GM12878 (cell line): ENCODE measurements at regions not wholly inside any gene's neighbourhood (a gene's known extent, or its start where the extent isn't known, plus 50 kb on each side); places are given as distances from the start of the nearest gene placed in this dataset.

Source experiments
- ATAC-seq: fragments of 200-7000 bp; cut with Tn5 transposase; 3 replicates; pipeline ENCODE4 v1.9.1; 2020; ENCODE audit warnings: mild to moderate bottlenecking, moderate library complexity
- BruUV-seq: library from RNA; stranded (reverse); fragments of 400-500 nt; replicated peaks from 2 replicates; lab custom pipeline; 2021; lab: Mats Ljungman, UMichigan
- CTCF ChIA-PET: fragments of 300-600 bp; sonication (Branson Sonifier 250); formaldehyde crosslinking; extraction: SDS; loops from one replicate; lab custom pipeline; 2021; ENCODE audit warnings: inconsistent platforms; lab: Yijun Ruan, JAX
- POLR2A ChIA-PET: fragments of 350-600 bp; formaldehyde crosslinking; extraction: SDS; loops from one replicate; lab custom pipeline; 2021; ENCODE audit warnings: inconsistent platforms; lab: Charles Lee
- RAD21 ChIA-PET: fragments of 300-600 bp; sonication (Branson Sonifier 250); formaldehyde crosslinking; loops from one replicate; lab custom pipeline; 2023; ENCODE audit warnings: antibody characterized with exemption; ENCODE audit not compliant: unreplicated experiment; lab: Charles Lee
- SMC1A ChIA-PET: fragments of 300-600 bp; sonication (Branson Sonifier 250); formaldehyde crosslinking; loops from one replicate; lab custom pipeline; 2023; ENCODE audit not compliant: unreplicated experiment, uncharacterized antibody; lab: Charles Lee
- DNase-seq: peaks from one replicate; pipeline ENCODE4 v3.0.0-alpha.2; 2011; ENCODE audit warnings: low read depth, low spot score
- FAIRE-seq: peaks from 3 replicates; lab custom pipeline; 2011; peaks lifted over from hg19 to GRCh38; lab: Jason Lieb, UNC
- H2AFZ ChIP-seq: 2 replicates; pipeline ENCODE4 v1.6.0; 2011; ENCODE audit warnings: low read depth, low read length, control low read depth; ENCODE audit not compliant: control insufficient read depth
- H3K27ac ChIP-seq: 2 replicates; pipeline ENCODE4 v1.5.1; 2011; ENCODE audit warnings: control low read depth; ENCODE audit not compliant: control insufficient read depth, insufficient read depth
- H3K27me3 ChIP-seq, 2 experiments: replicated peaks in 1 of 2; 2 replicates each; pipeline versions ENCODE4 v1.6.0 to v1.6.1; 2011; ENCODE audit warnings: low read length in 1 of 2; ENCODE audit not compliant: control insufficient read depth in 2 of 2, insufficient read depth in 2 of 2
- H3K36me3 ChIP-seq, 2 experiments: 2 replicates each; pipeline ENCODE4 v1.5.1; 2011; ENCODE audit warnings: low read length in 1 of 2; ENCODE audit not compliant: control insufficient read depth in 2 of 2, insufficient read depth in 2 of 2
- H3K4me1 ChIP-seq: 2 replicates; pipeline ENCODE4 v1.6.1; 2011; ENCODE audit warnings: mild to moderate bottlenecking, low read length, moderate library complexity, mixed read lengths; ENCODE audit not compliant: control insufficient read depth, insufficient read depth
- H3K4me2 ChIP-seq: 2 replicates; pipeline ENCODE4 v1.6.0; 2011; ENCODE audit warnings: control low read depth; ENCODE audit not compliant: control insufficient read depth, insufficient read depth
- H3K4me3 ChIP-seq: fragments of 200-600 bp; sonication (generic); 2 replicates; pipeline ENCODE4 v1.5.1; 2016
- H3K79me2 ChIP-seq: 2 replicates; pipeline ENCODE4 v1.6.0; 2011; ENCODE audit warnings: low read length; ENCODE audit not compliant: control insufficient read depth, insufficient read depth
- H3K9ac ChIP-seq: 2 replicates; pipeline ENCODE4 v1.8.0; 2011; ENCODE audit warnings: low read length, control low read depth, mixed read lengths; ENCODE audit not compliant: control insufficient read depth, insufficient read depth
- H3K9me3 ChIP-seq: replicated peaks from 3 replicates; pipeline ENCODE4 v1.5.1; 2011; ENCODE audit warnings: mild to moderate bottlenecking, low read length; ENCODE audit not compliant: control insufficient read depth, insufficient read depth
- H4K20me1 ChIP-seq: 2 replicates; pipeline ENCODE4 v1.6.0; 2011; ENCODE audit not compliant: control insufficient read depth, insufficient read depth
- ATF2 ChIP-seq: IDR thresholded peaks from 2 replicates; pipeline ENCODE4 v1.6.1; 2012; ENCODE audit warnings: low read length, inconsistent platforms
- ATF3 ChIP-seq: IDR thresholded peaks from 2 replicates; pipeline ENCODE4 v1.6.1; 2011; ENCODE audit warnings: low read depth, mild to moderate bottlenecking, low read length, moderate library complexity, borderline replicate concordance; ENCODE audit errors: extremely low read depth
- BCL11A ChIP-seq: IDR thresholded peaks from 2 replicates; pipeline ENCODE4 v1.6.1; 2011; ENCODE audit warnings: low read depth, low read length
- KDM1A ChIP-seq: fragments of 200-600 bp; sonication (generic); IDR thresholded peaks from 2 replicates; pipeline ENCODE4 v1.6.1; 2016; ENCODE audit warnings: borderline replicate concordance
- NKRF ChIP-seq: fragments of 450-650 bp; conservative IDR thresholded peaks from 2 replicates; pipeline ENCODE4 v1.6.1; 2017; ENCODE audit warnings: mild to moderate bottlenecking, moderate library complexity
- PBX3 ChIP-seq: IDR thresholded peaks from 2 replicates; pipeline ENCODE4 v1.6.1; 2011; ENCODE audit warnings: mild to moderate bottlenecking, low read depth, low read length, moderate library complexity; ENCODE audit not compliant: insufficient replicate concordance
- POLR2AphosphoS2 ChIP-seq: IDR thresholded peaks from 2 replicates; pipeline ENCODE4 v1.6.1; 2011; ENCODE audit warnings: low read depth, mild to moderate bottlenecking, low read length, improper control_type of control experiment, moderate library complexity
- POLR2AphosphoS5 ChIP-seq: IDR thresholded peaks from 2 replicates; pipeline ENCODE4 v1.6.1; 2011; ENCODE audit warnings: mild to moderate bottlenecking, low read length, inconsistent platforms
- RB1 ChIP-seq: fragments of 450-650 bp; formaldehyde crosslinking; IDR thresholded peaks from 2 replicates; pipeline ENCODE4 v1.6.1; 2017; ENCODE audit warnings: mild to moderate bottlenecking, borderline replicate concordance
- SREBF2 ChIP-seq: IDR thresholded peaks from 2 replicates; pipeline ENCODE4 v1.6.1; 2012; ENCODE audit warnings: mild to moderate bottlenecking, low read length
- TBL1XR1 ChIP-seq: IDR thresholded peaks from 2 replicates; pipeline ENCODE4 v1.6.1; 2012; ENCODE audit warnings: low read depth, low read length, improper control_type of control experiment
- ZBTB33 ChIP-seq: fragments of 450-650 bp; IDR thresholded peaks from 2 replicates; pipeline ENCODE4 v1.6.1; 2017; ENCODE audit warnings: mild to moderate bottlenecking
- ZBTB40 ChIP-seq: fragments of 450-650 bp; IDR thresholded peaks from 2 replicates; pipeline ENCODE4 v1.6.1; 2016; ENCODE audit warnings: mild to moderate bottlenecking, moderate library complexity, borderline replicate concordance
- WGBS: methylation state at CpG from one replicate; pipeline ENCODE4 v1.1.6; 2016; ENCODE audit warnings: low lambda C conversion rate; ENCODE audit not compliant: insufficient replicate concordance, insufficient coverage; ENCODE audit errors: missing lambda C conversion rate; 5-methylcytosine and 5-hydroxymethylcytosine counted together
- in situ Hi-C: fragments of 300-500 bp; cut with MboI; formaldehyde crosslinking; loops from 9 replicates; pipeline ENCODE4 v1.14.3; 2018; ENCODE audit warnings: mixed read lengths
- intact Hi-C: fragments of 100-400 bp; cut with micrococcal nuclease; formaldehyde crosslinking; loops from one replicate; pipeline ENCODE4 v1.14.2; 2022; ENCODE audit not compliant: unreplicated experiment

- no peak overlapping the region for H3K4me3 ChIP-seq
- FAIRE-seq (no peak), ATAC-seq (no peak), DNase-seq (no peak)
- no peaks in the 10 kb centered on the region for H3K4me1 ChIP-seq
- no peak overlapping the region for H3K4me2 ChIP-seq
- no TSS peak for BruUV-seq
- WGBS, result 14% methylated on average over 2 of the region's 2 CpGs
- ChIA-PET POLR2A (no interaction called here), SMC1A (interaction anchor here (0.7 kb wide), 1 partner anchor 55 kb away, joined by 3 read pairs; no protein-coding TSS in a partner anchor), CTCF (no interaction called here), RAD21 (no interaction called here)
- H4K20me1 ChIP-seq, result no peaks in the 10 kb centered on the region
- no peaks in the 10 kb centered on the region for H3K36me3 ChIP-seq
- H3K79me2 ChIP-seq, result no peaks in the 10 kb centered on the region
- H3K27me3 ChIP-seq, result no peaks in the 10 kb centered on the region
- H3K9me3 ChIP-seq, result no peaks in the 10 kb centered on the region
- H3K27ac ChIP-seq, result no peak overlapping the region
- intact Hi-C loops (no loop called here), in situ Hi-C loops (no loop called here)
- H2AFZ ChIP-seq, result no peak overlapping the region
- H3K9ac ChIP-seq, result no peak overlapping the region
- TF ChIP-seq TBL1XR1 (no peak), RB1 (no peak), KDM1A (no peak), POLR2AphosphoS5 (no peak), ATF2 (no peak), ZBTB33 (no peak), POLR2AphosphoS2 (no peak), PBX3 (no peak), NKRF (no peak), ATF3 (no peak), BCL11A (no peak), SREBF2 (no peak), ZBTB40 (no peak)
Observed at GRCh38 chr12:84653482-84653881, 259.1 kb downstream of the SLC6A15 start.
